Activated CD8-positive, alpha-beta memory T cell treated with anti-CD3 and anti-CD28 coated beads, Interleukin-2, amount 10 ng/mL, durations not matched to agents 7 days and 5 days (primary cell): ENCODE measurements at regions not wholly inside any gene's neighbourhood (a gene's known extent, or its start where the extent isn't known, plus 50 kb on each side); places are given as distances from the start of the nearest gene placed in this dataset.

Experiments
- ATAC-seq: fragments of 150-1000 bp; cut with Tn5 transposase; one replicate; pipeline ENCODE4 v1.10.0; 2021; ENCODE audit warnings: moderate library complexity
- CTCF ChIA-PET: fragments of 350-600 bp; sonication (Branson Sonifier 250); formaldehyde crosslinking; loops from one replicate; lab custom pipeline; 2021; ENCODE audit warnings: antibody characterized with exemption; lab: Charles Lee
- DNase-seq: peaks from one replicate; pipeline ENCODE4 v3.0.0-alpha.2; 2020
- H3K27ac Mint-ChIP-seq: one replicate; pipeline ENCODE4 v1.8.0; 2021; ENCODE audit warnings: mild to moderate bottlenecking, mixed read lengths
- H3K27me3 Mint-ChIP-seq: one replicate; pipeline ENCODE4 v1.8.0; 2021; ENCODE audit warnings: mixed read lengths
- H3K36me3 Mint-ChIP-seq: one replicate; pipeline ENCODE4 v1.8.0; 2021; ENCODE audit warnings: mild to moderate bottlenecking, mixed read lengths
- H3K4me1 Mint-ChIP-seq: one replicate; pipeline ENCODE4 v1.8.0; 2021; ENCODE audit warnings: mixed read lengths
- H3K4me3 Mint-ChIP-seq: one replicate; pipeline ENCODE4 v1.8.0; 2021; ENCODE audit warnings: mild to moderate bottlenecking, moderate library complexity, mixed read lengths
- H3K9me3 Mint-ChIP-seq: one replicate; pipeline ENCODE4 v1.8.0; 2022; ENCODE audit warnings: low read depth, mixed read lengths

GRCh38 chr5:69043655-69043996 lies 50.2 kb upstream of the SLC30A5 start:
- Mint-ChIP-seq H3K27ac (peak overlapping the region; percentile 54), H3K4me1 (peaks cover 17% of the 10 kb centered on the region), H3K9me3 (no peaks in the 10 kb centered on the region), H3K4me3 (no peak overlapping the region), H3K27me3 (no peaks in the 10 kb centered on the region), H3K36me3 (no peaks in the 10 kb centered on the region)
- ATAC-seq (no peak), DNase-seq (no peak)
- CTCF ChIA-PET: interaction anchor here (0.6 to 2.8 kb wide), 10 partner anchors 11 to 291 kb away, joined by 3 to 25 read pairs (median 4); partner anchors contain the start of gene SLC30A5
